HFF-Myc (cell line): ENCODE measurements at regions not wholly inside any gene's neighbourhood (a gene's known extent, or its start where the extent isn't known, plus 50 kb on each side); places are given as distances from the start of the nearest gene placed in this dataset.

ENCODE experiments used
- DNase-seq: peaks from one replicate; pipeline ENCODE4 v3.0.0-alpha.2; 2011; ENCODE audit warnings: low read depth; ENCODE audit errors: extremely low read depth
- H3K4me3 ChIP-seq: replicated peaks from 2 replicates; pipeline ENCODE4 v1.5.1; 2011; ENCODE audit warnings: low read depth, mild to moderate bottlenecking, control low read depth, low read length
- CTCF ChIP-seq: IDR thresholded peaks from 2 replicates; pipeline ENCODE4 v1.5.1; 2012; ENCODE audit warnings: mild to moderate bottlenecking, low read depth, low read length, control low read depth; ENCODE audit errors: missing control alignments

- H3K4me3 ChIP-seq: no peak overlapping the region
- no peak for DNase-seq
- peak; percentile 3 for TF ChIP-seq CTCF
These were observed 176.5 kb upstream of the LYSMD4 start for GRCh38 chr15:99909592-99910295.

GRCh38 chr15:99907698-99908097 lies 174.5 kb upstream of the LYSMD4 start:
- DNase-seq: no peak
- TF ChIP-seq CTCF: no peak
- H3K4me3 ChIP-seq: no peak overlapping the region

- no peak overlapping the region for H3K4me3 ChIP-seq
- DNase-seq: no peak
- TF ChIP-seq CTCF: no peak
These were observed 173.6 kb upstream of the LYSMD4 start for GRCh38 chr15:99906793-99907192.

GRCh38 chr15:99906311-99906710 lies 173.1 kb upstream of the LYSMD4 start:
- no peak for DNase-seq
- TF ChIP-seq CTCF: no peak
- H3K4me3 ChIP-seq: no peak overlapping the region

GRCh38 chr15:99902248-99902928 lies 169.2 kb upstream of the LYSMD4 start:
- no peak overlapping the region for H3K4me3 ChIP-seq
- no peak for DNase-seq
- no peak for TF ChIP-seq CTCF

- H3K4me3 ChIP-seq: no peak overlapping the region
- no peak for TF ChIP-seq CTCF
These were observed 162.7 kb upstream of the LYSMD4 start for GRCh38 chr15:99895956-99896311.

More at GRCh38 chr15:99895956-99896311, 162.7 kb upstream of the LYSMD4 start:
- no peak for DNase-seq
